SW480 (cell line): ENCODE measurements at regions not wholly inside any gene's neighbourhood (a gene's known extent, or its start where the extent isn't known, plus 50 kb on each side); places are given as distances from the start of the nearest gene placed in this dataset.

Experiments
- DNase-seq: peaks from one replicate; pipeline ENCODE4 v3.0.0-alpha.2; 2016; ENCODE audit warnings: low spot score

DNA sequence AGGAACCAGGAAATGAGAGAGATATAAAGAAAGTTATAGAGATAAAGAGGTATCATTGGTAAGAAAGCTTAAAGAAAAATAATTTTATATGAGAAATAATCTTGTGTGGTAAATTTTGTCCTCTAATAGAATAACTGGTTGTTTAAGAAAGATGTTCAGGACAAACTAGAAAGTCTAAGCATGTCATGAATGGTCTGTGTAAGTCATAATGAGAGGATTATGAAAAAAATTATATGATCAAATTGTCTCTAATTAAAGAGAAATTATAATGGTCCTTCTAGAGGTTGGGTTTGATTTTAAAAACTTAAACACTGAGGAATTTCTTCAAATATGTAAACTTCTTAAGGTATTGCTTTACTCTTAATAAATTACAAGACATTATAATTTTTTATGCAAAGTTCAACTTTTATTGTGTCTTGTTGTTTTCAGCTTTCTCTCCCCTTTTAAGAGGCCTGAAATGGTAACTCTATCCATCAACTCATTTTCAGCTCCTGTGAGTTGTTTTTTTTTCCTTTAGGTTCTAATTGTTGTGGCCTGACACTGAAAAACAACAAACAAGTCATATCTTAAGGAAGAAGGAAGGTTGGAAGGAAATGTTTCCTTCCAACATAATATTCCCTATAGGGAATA, 88.2 kb upstream of the CNOT2 start:
- DNase-seq = no peak

DNA sequence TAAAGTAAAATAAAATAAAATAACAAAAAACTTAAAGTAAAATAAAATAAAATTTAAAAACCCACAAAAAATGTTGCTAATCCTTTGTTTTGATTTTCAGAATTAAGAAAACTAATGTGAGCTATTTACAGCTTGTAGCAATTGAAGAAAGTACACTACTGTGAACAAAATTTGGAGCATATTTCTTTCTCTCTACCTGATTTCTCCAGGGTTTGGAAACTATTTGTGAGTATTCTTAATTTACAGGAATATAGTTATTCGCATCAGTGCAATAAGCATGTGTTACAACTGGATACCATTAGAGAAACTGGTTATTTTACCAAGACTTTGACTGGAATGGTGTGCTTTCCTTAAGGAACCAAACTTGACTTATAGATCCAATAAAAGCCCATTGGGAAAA, 86.1 kb upstream of the CNOT2 start:
- DNase-seq = no peak

DNA sequence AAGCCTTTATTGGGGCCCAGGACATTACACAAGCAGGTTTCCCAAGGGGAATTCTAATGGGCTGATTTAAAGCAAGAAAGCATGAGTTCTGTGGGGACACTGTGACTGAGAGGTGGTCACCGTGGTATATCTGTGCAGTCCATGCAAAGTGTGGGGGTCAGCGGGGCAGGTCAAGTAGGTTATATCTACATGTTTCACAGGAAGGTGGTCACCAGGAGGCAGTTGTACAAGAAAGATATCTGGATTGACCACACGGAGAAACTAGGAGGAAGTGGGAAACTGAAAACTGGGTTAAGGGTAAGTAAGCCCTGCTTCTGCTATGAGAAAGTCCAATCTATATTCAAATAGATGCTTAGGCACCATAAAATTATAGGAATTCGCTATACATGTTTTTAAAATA, 77.8 kb upstream of the CNOT2 start:
- DNase-seq = no peak

DNA sequence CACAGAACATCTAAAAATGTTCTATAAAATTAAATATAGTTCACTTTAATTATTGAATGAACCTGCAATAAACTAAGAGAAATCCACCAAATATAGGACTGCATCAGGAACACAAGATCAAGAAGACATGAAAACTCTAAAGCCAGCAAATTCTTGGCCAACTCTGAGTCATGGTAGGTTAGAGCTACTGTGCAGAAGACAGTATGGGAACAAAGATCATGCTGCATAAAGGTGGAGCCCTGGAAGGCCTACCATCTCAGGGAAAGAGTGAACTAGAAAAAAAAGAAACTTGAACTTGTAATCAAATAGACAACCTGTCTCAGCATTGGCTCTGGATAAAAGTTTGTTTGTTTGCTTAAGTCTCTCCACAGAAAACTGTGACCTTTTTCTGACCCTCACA, 66.9 kb upstream of the CNOT2 start:
- no peak for DNase-seq

DNA sequence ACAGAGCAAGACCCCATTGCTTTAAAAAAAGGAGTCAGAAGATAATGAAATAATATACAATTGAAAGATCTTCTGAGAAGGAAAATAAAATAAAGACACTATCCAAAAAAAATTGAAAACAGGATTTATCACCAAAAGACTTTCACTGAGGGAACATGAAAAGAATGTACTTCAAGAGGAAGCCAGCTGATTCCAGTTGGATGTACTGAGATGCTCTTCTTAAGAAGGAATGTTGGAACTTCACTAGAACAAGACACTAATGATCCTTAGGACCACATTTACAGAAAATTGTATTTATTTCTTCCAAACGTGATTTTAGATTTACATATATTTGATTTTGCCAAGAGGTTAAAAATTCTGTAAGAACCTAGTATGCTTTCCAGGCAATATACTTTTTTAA, 65.6 kb upstream of the CNOT2 start:
- DNase-seq = no peak

DNA sequence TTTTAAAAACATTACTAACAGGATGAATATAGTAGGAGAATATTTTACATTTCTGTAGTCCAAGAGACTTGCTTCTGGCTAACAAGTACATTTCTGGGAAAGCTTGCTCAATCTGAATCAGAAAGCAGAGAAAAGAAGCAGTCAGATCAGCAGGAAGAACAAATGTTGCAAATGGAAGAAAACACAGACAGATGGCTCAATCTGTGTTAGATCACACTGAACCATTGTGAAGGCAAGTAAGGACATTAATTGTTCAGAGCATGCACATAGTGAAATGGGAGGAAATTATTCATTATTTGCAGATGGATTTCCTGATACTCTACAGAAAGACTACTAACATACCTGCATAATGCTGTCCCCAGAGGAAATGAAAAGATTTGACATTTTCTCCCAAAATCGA, 65.2 kb upstream of the CNOT2 start:
- no peak for DNase-seq

DNA sequence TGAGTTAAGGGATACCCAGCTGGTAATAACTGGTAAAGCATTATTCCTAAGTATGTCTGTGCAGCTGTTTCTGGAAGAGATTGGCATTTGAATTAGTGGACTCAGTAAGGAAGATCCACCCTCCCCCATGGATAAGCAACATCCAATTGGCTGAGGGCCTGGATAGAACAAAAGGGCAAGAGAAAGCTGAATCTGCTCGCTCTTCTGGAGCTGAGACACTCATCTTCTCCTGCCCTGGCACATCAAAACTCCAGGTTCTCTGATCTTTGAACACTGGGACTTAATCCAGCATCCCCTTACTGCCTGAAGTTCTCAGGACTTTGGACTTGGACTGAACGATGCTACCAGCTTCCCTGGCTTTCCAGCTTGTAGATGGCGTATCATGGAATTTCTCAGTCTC, 63.1 kb upstream of the CNOT2 start:
- no peak for DNase-seq

DNA sequence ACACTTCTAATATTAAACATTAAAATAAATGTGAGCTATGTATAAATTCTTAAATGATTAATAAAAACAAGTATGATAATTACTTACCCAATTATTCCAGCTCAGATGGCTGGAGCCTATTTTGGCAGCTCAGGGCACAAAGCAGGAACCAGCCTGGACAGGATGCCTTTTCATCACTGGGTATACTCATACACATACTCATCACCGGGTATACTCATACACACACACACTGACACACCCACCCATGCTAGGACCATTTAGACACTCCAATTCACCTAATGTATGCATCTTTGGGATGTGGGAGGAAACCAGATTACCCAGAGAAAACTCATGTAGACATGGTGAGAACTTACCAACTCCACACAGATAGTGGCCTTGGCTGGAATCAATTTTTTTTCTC, 57.9 kb upstream of the CNOT2 start:
- DNase-seq = no peak

DNA sequence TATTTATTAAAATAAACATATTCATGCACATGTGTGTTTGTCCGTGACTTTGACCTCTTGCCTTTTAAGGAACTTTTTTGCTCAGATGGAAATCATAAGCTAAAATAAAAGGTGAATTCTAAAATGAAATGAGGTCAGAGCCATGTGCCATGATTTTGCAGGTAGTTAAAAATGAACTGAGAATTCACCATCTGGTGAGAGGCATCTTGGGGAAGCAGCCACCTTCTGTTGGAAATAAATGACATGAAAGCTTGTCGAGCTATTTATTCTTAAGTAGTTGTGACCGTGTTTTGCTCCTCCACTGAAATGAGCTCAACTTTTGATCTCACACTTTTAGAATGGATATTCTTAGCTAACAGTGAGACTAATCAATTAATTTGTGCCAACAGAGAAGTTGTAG, 56.8 kb upstream of the CNOT2 start:
- DNase-seq = no peak

DNA sequence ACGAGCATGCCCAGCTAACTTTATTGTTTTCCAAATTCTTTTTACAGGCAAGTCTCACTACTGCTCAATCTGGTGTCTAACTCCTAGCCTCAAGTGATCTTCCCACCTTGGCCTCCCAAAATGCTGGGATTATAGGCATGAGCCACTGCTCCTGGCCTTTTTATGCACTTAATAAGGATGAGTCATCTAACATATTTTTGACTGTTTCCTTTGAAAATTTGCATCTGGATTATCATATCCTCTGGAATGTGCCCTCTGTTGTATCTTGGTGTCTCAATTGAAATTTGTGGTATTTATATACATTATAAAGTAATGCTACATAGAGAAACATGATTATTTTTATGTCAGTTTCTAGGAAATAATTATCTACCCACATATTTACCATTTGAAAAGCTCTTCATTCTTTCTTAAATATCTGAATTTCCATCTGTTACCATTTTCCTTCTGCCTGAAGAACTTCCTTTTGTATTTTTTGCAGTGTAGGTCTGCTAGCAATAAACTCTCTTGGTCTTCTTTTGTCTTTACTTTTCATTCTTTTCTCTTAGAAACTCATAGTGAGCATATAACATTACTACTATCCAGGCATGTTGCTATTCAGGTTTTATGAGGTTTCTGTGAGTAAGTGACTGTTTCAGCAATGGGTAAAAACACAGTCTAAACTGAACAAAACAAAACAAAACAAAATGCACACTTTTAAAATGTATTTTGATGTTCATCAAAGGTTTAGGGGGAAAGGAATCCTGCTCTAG, 52.8 kb upstream of the CNOT2 start:
- DNase-seq = no peak
